ENCODE measurements at regions not wholly inside any gene's neighbourhood (a gene's known extent, or its start where the extent isn't known, plus 50 kb on each side); places are given as distances from the start of the nearest gene placed in this dataset.
A peak's percentile ranks its signal among the peaks of the same experiment; 100 is the strongest.

GRCh38 chr4:24745172-24745895, 50.0 kb upstream of the SOD3 start:
- Mint-ChIP-seq H3K4me1 (ENCODE audit: low read depth) (peaks cover 54% of the 10 kb centered on the region), H3K9me3 (no peaks in the 10 kb centered on the region; the same call in 1 of the 2 replicates), H3K4me3 (no peak overlapping the region), H3K27ac (no peak overlapping the region), H3K36me3 (ENCODE audit: low read depth) (peaks cover 4% of the 10 kb centered on the region; the same call in 1 of the 2 replicates), H3K27me3 (ENCODE audit: insufficient read depth) (peaks cover 6% of the 10 kb centered on the region)
- DNase-seq, result peak; percentile 28
- no peak for TF ChIP-seq CTCF (IDR thresholded peaks at IDR 0.05)
